Cardiac fibroblast (primary cell): ENCODE measurements at regions not wholly inside any gene's neighbourhood (a gene's known extent, or its start where the extent isn't known, plus 50 kb on each side); places are given as distances from the start of the nearest gene placed in this dataset.

ENCODE experiments used
- DNase-seq, 2 donors: peaks; one replicate each; pipeline versions ENCODE4 v3.0.0 to v3.0.0-alpha.2; 2010; ENCODE audit warnings: low read depth in 2 of 2
- H3K4me3 ChIP-seq, 2 donors: replicated peaks in 1 of 2; 1 replicate in 1 of 2; 2 replicates in 1 of 2; pipeline ENCODE4 v1.5.1; 2011; ENCODE audit warnings: low read depth in 2 of 2, low read length in 2 of 2, mild to moderate bottlenecking in 2 of 2, moderate library complexity in 1 of 2
- CTCF ChIP-seq: IDR thresholded peaks from one replicate; pipeline ENCODE4 v1.5.1; 2011; ENCODE audit warnings: low read depth, mild to moderate bottlenecking, low read length, inconsistent platforms

DNA sequence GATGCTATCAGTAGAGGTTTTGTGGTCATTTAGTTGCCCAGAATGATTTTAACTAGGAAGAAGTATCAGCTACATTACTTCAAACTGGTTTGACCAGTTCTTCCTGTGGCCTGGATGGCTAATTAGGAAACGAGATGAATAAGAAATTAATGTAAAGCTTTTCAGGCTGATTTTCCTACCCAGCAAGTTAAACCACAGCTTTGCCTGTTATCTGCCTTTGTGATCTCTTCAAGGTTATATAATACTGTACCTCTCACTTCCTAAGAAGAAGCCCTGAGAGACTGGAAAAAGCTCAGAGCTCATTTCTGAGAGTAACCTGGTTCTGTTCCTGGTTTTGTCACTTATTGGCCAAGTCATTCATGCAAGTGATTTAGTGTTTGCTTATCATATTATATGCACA lies 782.2 kb upstream of the GOLIM4 start:
- no peak for TF ChIP-seq CTCF
- no peak for DNase-seq
- H3K4me3 ChIP-seq: no peak overlapping the region

GRCh38 chr3:168876346-168877035 lies 780.8 kb upstream of the GOLIM4 start:
- TF ChIP-seq CTCF: no peak
- no peak overlapping the region for H3K4me3 ChIP-seq
- peak in 1 of 2 donors; percentile 18 for DNase-seq

- DNase-seq: no peak
- no peak for TF ChIP-seq CTCF
- no peak overlapping the region for H3K4me3 ChIP-seq
Measured at GRCh38 chr3:168872826-168873225, 777.1 kb upstream of the GOLIM4 start.

GRCh38 chr3:168870892-168871291 lies 775.2 kb upstream of the GOLIM4 start:
- TF ChIP-seq CTCF: no peak
- DNase-seq: peak; percentile 8 to 33
- no peak overlapping the region for H3K4me3 ChIP-seq

GRCh38 chr3:168865022-168865551 lies 769.4 kb upstream of the GOLIM4 start:
- peak; percentile 78 for TF ChIP-seq CTCF
- DNase-seq: peak; percentile 64 to 70
- no peak overlapping the region for H3K4me3 ChIP-seq

DNA sequence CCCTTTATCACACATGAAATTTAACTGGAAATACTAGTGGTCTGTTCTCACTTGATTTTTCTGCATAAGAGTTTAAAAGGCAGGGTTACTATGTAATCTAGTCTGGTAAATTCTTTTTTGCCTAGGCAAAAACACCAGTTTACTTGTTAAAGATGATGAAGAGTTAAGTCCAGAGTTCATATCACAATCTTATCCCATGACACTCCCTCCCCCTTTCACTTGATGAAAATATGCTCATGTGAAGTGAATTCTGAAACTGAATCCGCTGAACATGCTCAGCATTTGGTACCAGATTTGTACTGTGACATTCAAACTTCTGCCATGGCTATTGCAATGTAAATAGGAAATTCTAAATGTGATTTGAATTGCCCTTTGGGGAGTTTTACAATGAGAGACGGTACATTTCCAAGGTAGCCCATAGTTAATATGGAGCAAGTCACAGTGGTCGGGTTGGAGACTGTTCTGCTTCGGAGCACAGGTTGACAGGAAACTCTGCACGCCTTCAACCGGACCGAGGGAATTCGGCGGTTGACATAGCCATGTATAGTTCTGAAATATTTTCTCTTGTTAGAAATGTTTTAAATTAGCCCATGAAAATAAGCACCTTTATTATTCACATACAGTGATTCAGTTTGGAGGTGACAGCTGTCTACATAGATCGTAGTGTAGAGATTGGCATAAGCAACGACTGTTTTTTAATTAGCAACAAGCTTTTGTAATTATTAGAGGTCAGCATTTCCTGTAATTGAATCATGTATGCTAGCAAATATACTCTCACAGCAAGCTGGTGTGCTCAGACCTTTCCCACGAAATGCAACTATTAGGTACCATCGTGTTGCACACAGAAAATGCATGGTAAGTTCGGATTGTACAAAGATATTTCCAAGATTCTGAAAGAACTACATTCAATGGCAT lies 768.6 kb upstream of the GOLIM4 start:
- DNase-seq: no peak
- H3K4me3 ChIP-seq: no peak overlapping the region
- no peak for TF ChIP-seq CTCF
